Activated naive CD4-positive, alpha-beta T cell treated with Interleukin-2 at 50 U/mL for 16 hours (primary cell): ENCODE measurements at regions not wholly inside any gene's neighbourhood (a gene's known extent, or its start where the extent isn't known, plus 50 kb on each side); places are given as distances from the start of the nearest gene placed in this dataset.
A peak's percentile ranks its signal among the peaks of the same experiment; 100 is the strongest.
"Not testable (repeated sequence)": the region's sequence is repeated elsewhere in the genome, so short reads cannot be mapped to it uniquely, and the experiment has no call there.

Experiments used
- DNase-seq: peaks from one replicate; pipeline ENCODE4 v3.0.0-alpha.2; 2020

- not testable (repeated sequence) for DNase-seq
Measured at GRCh38 chr3:198149904-198150303, 189.9 kb downstream of the LMLN start.

GRCh38 chr3:198151867-198152266 lies 191.8 kb downstream of the LMLN start:
- not testable (repeated sequence) for DNase-seq

- not testable (repeated sequence) for DNase-seq
Measured at GRCh38 chr3:198155771-198156170, 195.8 kb downstream of the LMLN start.

GRCh38 chr3:198157231-198157868 lies 197.3 kb downstream of the LMLN start:
- DNase-seq = not testable (repeated sequence)

GRCh38 chr3:198158007-198158406 lies 198.0 kb downstream of the LMLN start:
- not testable (repeated sequence) for DNase-seq

GRCh38 chr3:198167339-198168039 lies 207.5 kb downstream of the LMLN start:
- peak; percentile 74 for DNase-seq

- not testable (repeated sequence) for DNase-seq
Measured at GRCh38 chr3:198170781-198171180, 210.8 kb downstream of the LMLN start.

- not testable (repeated sequence) for DNase-seq
Measured at GRCh38 chr3:198173080-198173479, 213.1 kb downstream of the LMLN start.

GRCh38 chr3:198173929-198174574 lies 214.0 kb downstream of the LMLN start:
- DNase-seq = not testable (repeated sequence)
